ENCODE measurements at regions not wholly inside any gene's neighbourhood (a gene's known extent, or its start where the extent isn't known, plus 50 kb on each side); places are given as distances from the start of the nearest gene placed in this dataset.

- no peak for DNase-seq
These were observed 54.6 kb downstream of the ARL4A start for GRCh38 chr7:12741951-12742575.

DNA sequence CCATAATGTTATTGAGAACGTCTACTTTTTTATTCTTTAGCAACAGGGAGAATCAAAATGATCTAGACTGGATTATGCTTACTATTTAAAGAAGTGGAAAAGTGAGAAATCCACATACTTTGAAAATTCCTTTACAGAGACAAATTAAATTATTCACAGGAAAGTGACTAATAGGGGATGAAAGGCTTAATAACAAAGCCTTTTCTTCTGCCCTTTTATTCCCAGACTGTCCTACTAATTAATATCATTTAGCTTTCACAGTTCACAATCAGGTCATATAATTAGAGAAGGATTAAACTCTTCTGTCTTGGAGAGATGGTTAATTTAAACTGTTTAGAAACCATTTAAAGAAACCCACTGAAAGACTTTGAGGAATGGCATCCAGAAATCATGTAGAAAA, 58.8 kb downstream of the ARL4A start:
- no peak for DNase-seq

DNA sequence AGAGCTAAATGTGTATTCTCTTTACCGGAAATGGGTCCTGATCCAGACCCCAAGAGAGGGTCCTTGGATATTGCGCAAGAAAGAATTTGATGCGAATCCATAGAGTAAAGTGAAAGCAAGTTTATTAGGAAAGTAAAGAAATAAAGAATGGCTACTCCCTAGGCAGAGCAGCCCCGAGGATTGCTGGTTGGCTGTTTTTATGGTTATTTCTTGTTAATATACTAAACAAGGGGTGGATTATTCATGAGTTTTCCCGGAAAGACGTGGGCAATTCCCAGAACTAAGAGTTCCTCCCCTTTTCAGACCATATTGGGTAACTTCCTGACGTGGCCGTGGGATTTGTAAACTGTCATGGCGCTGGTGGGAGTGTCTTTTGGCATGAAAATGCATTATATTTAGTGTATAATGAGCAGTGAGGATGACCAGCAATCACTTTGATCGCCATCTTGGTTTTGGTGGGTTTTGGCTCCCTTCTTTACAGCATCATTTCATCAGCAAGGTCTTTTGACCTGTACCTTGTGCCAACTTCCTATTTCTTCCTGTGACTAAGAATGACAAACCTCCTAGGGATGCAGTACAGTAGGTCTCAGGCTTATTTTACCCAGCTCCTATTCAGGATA, 60.4 kb downstream of the ARL4A start:
- DNase-seq: no peak

DNA sequence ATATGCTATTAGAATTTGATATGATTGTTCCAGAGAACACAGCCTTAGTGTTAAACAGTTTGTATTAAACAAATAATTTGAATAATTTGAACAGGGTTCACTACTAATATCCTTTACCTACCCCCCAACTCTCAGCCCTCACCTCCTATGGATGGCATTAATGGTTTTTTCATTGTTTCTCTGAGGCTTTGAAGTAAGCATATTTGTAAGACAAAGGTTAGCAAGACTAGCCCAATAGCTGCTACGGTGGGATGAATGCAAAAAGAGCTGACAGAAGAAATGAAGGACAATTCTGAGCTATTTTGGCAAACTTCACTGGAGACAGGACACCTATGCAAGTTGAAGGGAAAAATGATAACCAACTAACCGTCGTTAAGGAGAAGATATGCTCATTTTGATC, 61.6 kb downstream of the ARL4A start:
- DNase-seq: no peak

DNA sequence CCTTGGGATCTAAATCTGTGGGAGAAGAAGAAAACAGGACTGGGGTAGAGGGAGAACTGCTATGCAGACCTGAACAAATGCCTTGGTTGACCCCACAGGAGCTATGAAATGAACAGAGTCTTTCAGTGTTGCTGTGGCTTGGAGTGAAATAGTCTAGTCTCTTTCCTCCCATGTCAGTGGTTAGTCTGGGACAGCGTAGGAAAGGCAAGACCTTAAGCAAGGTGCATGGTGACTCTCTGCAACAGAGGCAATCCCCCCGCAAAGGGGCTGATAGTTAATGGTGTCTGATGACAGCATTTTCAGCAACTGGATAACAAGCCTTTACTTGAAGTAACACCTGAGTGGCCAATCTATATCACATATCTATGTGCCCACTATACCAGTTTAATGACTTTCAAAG, 62.3 kb downstream of the ARL4A start:
- no peak for DNase-seq

DNA sequence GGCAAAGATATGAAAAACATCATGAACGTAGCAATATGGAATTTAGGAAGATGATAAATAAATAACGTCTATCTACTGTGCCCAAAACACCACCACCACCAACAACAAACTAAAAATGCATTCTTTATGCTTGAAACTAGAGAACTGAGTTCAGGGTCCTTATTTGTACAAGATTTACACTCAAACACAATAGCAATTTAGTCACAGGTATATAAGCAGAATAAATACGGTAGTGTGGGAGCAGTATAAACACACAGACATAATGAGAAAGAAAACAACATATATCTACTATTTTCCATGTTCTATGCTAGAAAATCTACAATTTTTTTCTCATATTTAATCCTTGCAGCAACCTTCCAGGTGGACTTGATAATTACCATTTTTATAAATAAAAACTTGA, 64.3 kb downstream of the ARL4A start:
- DNase-seq: no peak

DNA sequence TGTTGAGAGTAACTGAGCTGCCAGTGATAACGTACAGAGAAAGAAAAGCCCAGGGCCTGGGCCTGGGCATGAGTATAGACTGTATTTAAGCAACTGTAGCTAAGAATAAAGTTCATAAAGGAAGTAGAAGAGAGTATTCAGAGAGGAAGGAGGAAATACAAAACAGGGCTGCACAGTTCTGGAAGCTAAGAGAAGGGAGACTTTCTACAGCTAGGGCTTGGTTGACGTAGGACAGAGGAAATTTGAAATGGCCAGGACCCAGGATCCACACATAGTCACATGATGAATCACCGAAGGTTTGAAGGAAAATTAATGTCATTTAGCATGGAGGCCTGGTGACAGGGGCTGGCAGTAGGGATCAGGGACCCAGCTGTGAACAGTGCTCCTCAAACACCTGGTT, 66.7 kb downstream of the ARL4A start:
- DNase-seq: no peak

GRCh38 chr7:12756821-12757220, 69.4 kb downstream of the ARL4A start:
- DNase-seq: no peak

DNA sequence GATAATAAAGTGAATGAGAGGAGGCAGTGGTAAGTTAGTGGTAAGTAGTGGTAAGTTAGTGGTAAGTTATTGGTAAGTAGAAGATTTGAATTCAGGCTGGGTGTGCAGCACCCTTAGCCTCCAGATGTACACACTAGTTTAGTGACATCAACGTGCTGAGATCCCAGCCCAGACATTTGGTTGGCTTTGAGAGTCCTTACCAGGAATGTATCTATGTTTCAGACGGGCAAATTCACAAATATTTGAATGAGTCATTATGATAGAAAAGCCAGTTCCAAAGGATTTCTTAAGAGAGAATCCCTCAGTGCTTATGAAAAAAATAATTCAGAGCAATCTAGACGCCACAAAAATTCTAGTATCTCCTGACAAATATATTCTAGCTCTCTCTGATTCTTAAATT, 70.0 kb downstream of the ARL4A start:
- DNase-seq: no peak

DNA sequence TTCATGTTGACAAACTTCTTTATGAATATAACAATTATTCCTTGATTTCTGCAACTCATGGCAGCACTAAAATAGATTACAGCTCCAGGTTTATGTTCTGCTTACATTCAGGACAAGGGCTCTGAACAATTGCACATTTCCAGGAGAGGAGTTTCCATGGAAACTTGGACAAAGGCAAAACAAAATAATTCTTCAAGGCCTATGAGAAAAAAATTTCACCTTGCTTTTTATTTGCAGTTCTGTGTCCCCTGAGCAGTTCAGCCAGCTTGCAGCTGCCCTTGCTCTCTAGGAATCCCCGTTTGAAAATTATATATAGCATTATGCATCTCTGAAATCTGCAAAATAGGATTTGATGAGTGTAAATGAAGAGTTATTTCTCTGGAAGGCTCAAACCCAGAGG, 71.7 kb downstream of the ARL4A start:
- no peak for DNase-seq

DNA sequence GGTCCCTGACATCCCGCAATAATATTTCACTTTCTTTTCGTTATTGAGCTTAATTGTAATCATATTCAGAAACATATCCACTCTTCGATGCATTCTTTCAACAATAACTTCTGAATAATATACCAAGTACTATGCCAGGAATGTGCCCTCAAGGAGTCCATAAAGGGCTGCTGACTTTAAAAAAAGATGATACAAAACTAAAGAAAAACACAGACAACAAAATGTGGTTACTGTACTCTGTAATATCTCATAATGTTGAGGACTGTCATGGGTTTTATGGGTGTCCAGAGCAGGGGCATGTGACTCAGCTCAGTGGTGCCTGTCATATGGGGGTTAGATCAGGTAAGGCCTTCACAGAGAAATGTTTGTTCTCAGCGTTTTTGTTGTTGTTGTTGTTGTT, 73.7 kb downstream of the ARL4A start:
- DNase-seq: no peak

DNA sequence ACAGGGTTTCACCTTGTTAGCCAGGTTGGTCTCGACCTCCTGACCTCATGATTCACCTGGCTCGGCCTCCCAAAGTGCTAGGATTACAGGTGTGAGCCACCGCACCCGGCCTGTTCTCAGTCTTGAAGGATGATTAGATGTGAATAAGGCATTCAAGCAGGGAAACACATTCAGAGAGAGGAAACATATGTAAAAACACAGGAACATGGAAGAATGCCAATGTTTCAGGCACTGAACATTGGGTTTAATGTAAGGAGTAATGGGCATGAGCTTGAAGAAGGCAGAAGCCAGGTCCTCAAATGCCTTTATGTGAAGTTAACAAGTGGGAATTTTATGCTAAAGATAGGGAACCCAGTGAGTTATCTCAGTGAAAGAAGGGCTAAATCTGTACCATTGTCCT, 74.3 kb downstream of the ARL4A start:
- no peak for DNase-seq

DNA sequence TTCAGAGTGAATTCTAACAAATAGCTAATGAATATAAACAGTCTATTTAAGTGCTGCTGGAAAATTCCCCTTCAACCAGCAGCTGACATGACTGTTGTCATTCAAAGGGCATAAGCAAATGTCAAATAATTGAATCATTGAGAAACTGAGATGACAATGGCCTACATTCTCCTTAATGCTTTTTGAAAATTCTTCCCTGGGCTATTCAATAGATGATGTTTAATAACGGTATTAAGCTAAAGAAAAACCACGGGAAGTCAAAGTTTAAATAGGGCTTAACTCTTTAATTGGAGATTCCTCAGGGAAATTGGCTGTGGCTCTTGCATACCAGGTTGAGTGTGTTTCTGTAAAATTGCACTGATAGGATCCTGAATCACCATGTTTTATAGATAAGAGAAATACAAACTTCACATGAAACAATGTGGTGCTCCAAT, 77.0 kb downstream of the ARL4A start:
- no peak for DNase-seq

GRCh38 chr7:12765431-12766100, 78.1 kb downstream of the ARL4A start:
- no peak for DNase-seq

- no peak for DNase-seq
These were observed 79.0 kb downstream of the ARL4A start for GRCh38 chr7:12766416-12766815.

DNA sequence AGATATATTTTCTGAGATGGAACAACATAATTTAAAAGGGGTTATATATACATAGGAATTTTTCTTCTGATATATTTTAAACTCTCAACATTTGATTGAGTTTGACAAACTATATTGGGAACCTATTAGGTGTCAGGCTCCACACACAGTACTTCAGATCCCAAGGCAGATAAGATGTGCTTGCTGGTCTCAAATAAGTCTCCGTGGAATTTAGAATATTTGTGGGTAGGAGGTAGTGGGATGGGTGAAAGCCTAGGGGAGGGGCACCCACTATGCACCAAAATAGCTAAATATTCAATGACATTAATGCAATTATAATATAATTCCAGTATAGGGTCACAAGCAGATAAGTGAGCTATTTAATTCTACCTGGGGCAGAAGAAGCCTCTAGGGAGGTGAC, 81.5 kb downstream of the ARL4A start:
- no peak for DNase-seq

DNA sequence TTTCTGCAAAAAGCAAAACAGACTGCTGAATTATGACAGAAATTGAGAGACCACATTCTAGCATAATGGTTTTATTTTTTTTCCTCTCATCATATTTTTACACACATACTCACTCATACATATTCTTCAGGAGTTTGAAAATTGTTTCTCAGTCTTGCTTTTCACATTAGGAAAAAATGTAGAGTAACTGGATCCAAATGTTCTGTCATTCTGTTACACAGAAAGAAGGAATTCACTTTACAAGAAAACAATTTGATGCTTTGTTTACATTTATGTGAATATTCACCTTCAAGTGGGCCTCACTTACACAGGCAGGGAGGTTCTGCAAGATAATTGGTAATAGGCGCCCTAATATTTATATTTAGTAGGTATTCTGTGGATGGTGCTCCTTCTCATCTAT, 82.0 kb downstream of the ARL4A start:
- DNase-seq: no peak

- no peak for DNase-seq
These were observed 83.0 kb downstream of the ARL4A start for GRCh38 chr7:12770227-12770975.

GRCh38 chr7:12771378-12771877, 84.0 kb downstream of the ARL4A start:
- no peak for DNase-seq

DNA sequence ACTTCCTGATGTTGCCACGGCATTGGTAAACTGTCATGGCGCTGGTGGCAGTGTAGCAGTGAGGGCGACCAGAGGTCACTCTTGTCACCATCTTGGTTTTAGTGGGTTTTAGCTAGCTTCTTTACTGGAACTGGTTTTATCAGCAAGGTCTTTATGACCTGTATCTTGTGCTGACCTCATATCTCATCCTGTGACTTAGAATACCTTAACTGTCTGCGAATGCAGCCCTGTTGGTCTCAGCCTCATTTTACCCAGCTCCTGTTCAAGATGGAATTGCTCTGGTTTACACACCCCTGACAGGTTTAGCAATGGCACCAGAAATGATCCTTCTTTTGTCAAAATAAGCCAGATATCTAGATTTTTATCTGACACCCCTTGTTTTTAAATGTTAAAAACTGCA, 85.3 kb downstream of the ARL4A start:
- no peak for DNase-seq

GRCh38 chr7:12777257-12777656, 89.8 kb downstream of the ARL4A start:
- no peak for DNase-seq

DNA sequence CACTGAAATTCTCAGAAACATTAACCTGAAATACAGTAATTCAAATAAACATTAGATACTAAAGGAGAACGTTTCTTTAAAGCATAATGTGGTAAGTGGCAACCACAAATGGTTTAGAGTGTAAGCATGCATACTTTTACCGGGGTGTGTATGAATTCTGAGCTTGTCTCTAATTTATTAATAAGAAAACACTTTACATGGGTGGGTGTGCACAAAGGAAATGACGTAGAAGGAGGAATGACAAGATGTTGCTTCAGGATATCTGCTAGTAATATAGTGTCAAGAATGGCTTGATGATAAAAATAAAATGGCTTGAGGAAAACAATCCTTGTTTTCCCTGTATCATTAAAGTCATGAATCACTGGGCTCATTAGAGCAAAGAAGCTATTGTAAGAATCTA, 92.5 kb downstream of the ARL4A start:
- no peak for DNase-seq

GRCh38 chr7:12783421-12784095, 96.1 kb downstream of the ARL4A start:
- no peak for DNase-seq

All from activated CD4-positive, alpha-beta T cell treated with anti-CD3 and anti-CD28 coated beads, Interleukin-2, amount 50 U/mL, for 48 hours (primary cell).